Retinal pigment epithelial cell (primary cell): ENCODE measurements at regions not wholly inside any gene's neighbourhood (a gene's known extent, or its start where the extent isn't known, plus 50 kb on each side); places are given as distances from the start of the nearest gene placed in this dataset.

Experiments
- DNase-seq: peaks from one replicate; pipeline ENCODE4 v3.0.0-alpha.2; 2010; ENCODE audit warnings: low read depth
- H3K4me3 ChIP-seq: 2 replicates; pipeline ENCODE4 v1.5.1; 2011; ENCODE audit warnings: mild to moderate bottlenecking, low read length, control low read depth, moderate library complexity
- CTCF ChIP-seq: conservative IDR thresholded peaks from 2 replicates; pipeline ENCODE4 v1.5.1; 2011; ENCODE audit warnings: low read depth, low read length, control low read depth, inconsistent platforms

GRCh38 chr20:60168963-60169362 is 210.7 kb downstream of the CDH26 start:
- no peak overlapping the region for H3K4me3 ChIP-seq
- DNase-seq, result no peak
- no peak for TF ChIP-seq CTCF

GRCh38 chr20:60170116-60170515 is 211.9 kb downstream of the CDH26 start:
- TF ChIP-seq CTCF, result no peak
- H3K4me3 ChIP-seq, result no peak overlapping the region
- DNase-seq, result no peak

- no peak overlapping the region for H3K4me3 ChIP-seq
- TF ChIP-seq CTCF, result no peak
- DNase-seq, result no peak
Observed at GRCh38 chr20:60171313-60171712, 213.1 kb downstream of the CDH26 start.

GRCh38 chr20:60171738-60172137 is 213.5 kb downstream of the CDH26 start:
- no peak for TF ChIP-seq CTCF

GRCh38 chr20:60172346-60172984 is 214.2 kb downstream of the CDH26 start:
- no peak overlapping the region for H3K4me3 ChIP-seq
- no peak for TF ChIP-seq CTCF
- DNase-seq, result no peak

More at GRCh38 chr20:60171738-60172137, 213.5 kb downstream of the CDH26 start:
- no peak for DNase-seq
- H3K4me3 ChIP-seq, result no peak overlapping the region

- TF ChIP-seq CTCF, result no peak
- DNase-seq, result no peak
Observed at GRCh38 chr20:60177080-60177479, 218.9 kb downstream of the CDH26 start.

GRCh38 chr20:60180986-60181385 is 222.8 kb downstream of the CDH26 start:
- no peak for TF ChIP-seq CTCF
- DNase-seq, result no peak
- H3K4me3 ChIP-seq, result no peak overlapping the region

More at GRCh38 chr20:60177080-60177479, 218.9 kb downstream of the CDH26 start:
- no peak overlapping the region for H3K4me3 ChIP-seq
